Stimulated activated CD4-positive, alpha-beta T cell treated with anti-CD3 and anti-CD28 coated beads, TNF-alpha, amount 100 ng/mL, for 48 hours (primary cell): ENCODE measurements at regions not wholly inside any gene's neighbourhood (a gene's known extent, or its start where the extent isn't known, plus 50 kb on each side); places are given as distances from the start of the nearest gene placed in this dataset.
"Not testable (repeated sequence)": the region's sequence is repeated elsewhere in the genome, so short reads cannot be mapped to it uniquely, and the experiment has no call there.

Experiments
- DNase-seq, 3 donors: peaks; one replicate each; pipeline ENCODE4 v3.0.0-alpha.2; 2020; ENCODE audit warnings: low read depth in 3 of 3

DNA sequence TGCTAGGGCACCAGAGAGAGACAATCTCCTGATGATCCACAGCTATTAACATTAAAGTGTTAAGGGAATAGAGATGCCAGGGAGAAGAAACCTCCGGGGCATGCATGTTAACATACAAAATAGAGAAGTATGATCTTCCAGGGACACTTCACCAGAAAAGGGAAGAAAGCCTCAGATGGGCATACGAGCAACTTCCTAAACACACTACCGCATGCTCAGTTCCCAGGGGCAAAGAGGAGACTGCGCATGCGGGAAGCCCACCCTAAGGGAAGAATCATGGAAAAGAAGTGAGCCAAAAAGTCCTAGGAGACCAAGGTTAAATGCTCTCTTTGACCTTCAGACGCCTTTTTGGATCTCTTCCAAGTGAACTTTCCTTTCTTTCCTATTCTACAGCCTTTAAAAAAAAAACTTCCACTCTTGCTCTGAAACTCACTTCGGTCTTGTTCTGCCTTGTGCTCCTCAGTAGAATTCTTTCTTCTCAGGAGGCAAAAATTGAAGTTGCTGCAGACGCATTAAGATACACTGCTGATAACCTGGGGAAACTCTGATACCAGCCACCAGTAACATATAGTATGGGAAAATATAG is 1211.3 kb downstream of the REEP3 start:
- DNase-seq = no peak

DNA sequence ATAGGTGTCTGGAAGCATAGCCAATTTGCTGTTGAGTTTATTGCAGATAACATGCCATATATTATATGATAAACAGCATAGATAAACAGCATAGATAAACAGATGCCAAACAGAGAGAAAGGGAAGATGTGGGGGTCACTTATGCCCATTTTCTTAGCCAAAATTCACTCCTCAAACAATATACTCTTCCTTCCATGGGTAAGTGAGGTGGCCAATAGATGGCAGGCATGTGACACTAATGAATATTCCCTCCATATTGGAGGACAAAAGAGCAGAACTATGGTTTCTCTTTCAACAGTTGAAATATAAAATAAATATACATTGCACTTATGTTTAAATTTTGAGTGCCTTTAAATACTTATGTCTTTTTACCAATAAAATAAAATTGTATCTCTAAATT is 1212.8 kb downstream of the REEP3 start:
- no peak for DNase-seq

DNA sequence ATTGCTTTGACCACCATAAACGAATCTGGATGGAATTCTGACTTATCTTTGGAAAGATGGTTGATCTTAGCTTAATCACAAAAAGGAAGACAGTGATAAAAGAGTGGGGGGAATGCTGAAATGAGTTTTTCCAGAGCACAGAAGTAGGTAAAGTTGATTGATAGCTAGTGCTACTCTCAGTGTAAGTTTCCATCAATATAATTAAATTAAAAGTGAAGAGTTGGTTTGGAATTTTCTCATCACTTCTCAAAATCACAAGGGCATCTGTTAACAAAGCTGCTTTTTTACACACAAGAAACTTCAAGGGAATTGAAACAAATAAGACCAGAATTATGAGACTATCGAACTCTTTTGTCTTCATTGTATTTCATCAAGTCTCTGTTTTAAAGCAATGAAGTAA is 1217.3 kb downstream of the REEP3 start:
- no peak for DNase-seq

DNA sequence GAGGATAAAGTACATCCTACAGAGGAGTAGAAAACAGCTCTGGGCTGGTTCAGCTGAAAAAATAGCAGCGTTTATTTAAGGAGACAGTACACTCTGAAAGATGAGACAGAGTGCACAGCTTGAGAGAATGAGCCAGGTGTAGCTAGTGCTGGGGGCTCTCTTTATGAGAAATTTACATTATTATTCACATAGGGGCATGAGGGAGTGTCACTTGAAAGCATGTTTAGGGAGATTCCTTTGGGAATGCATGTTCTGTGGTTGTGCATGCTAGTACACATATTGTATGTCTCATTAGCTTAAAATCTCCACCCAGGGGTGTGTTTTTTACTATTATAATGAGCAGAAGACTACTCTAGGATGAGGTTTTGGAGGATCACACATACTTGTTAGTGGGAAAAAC is 1224.4 kb downstream of the REEP3 start:
- no peak for DNase-seq

DNA sequence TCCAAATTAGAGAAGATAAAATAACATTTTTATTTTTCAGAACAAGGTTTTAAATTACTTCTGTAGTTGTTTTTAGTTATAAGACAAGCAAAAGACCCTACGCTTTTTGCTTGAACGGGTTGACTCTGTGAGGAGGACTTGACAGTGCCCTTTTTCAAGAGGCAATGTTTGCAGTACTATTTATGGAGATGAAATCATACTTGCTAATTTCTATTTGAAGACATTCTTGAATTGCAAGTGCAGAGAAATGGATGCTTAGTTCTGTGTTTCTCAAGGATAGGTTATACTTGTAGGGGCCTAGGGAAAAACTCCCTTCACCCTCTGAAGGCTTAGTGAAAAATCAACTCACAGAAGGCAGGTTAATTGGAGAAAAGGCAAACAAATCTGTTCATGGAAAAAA is 1229.5 kb downstream of the REEP3 start:
- DNase-seq = no peak

DNA sequence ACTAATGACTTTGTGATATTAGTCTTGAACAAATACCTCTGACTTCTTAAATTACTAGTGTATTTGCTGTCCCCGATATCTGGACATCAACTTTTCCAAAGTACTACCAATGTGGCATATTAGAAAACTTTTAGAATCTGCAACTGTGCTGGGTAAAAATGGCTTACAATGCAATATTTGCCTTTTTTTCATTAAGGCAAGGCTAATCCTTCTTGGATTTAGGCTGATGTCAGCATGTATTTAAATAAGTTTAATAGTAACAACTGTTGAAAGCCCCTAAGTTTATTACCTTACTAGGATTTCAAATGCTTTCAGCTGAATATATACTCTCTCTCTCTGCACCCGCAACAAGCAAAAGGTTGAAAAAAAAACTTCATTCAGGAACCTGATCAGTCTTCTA is 1232.3 kb downstream of the REEP3 start:
- no peak for DNase-seq

DNA sequence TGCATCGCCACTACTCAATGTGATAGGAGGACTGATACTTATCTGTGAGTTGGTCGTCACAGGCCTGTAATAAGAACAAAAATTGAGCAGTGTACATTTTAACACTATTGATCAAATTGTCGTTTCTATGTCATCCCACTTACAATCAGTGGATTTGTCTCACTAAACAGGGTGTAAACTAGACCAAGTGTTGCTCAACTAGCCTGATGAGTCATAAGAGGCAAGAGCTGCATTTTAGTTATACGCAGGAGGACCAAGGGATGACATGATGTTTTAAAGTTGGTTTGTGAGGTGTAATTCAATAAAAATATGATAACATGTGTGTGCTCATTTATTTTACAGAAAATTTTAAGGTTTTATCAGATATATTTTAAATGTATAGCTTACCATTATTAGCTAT is 1239.2 kb downstream of the REEP3 start:
- DNase-seq = no peak

DNA sequence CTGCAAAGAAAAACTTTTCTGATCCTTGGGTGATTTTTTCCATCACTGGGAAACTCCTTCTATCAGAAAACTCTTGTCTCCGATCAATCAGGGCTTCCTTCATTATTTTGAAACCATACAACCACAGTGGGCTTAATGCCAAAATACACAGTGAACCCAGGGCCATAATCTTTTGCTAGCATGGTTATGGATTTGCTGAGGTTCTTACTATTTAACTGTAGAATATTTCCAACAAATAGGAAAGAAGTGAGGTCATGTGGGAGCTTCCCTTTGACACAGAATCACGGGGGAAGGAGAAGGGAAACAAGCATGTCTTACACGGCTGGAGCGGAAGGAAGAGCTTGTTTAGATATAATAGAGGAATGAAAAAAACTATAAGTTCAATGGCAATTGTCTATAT is 1241.7 kb downstream of the REEP3 start:
- no peak for DNase-seq

DNA sequence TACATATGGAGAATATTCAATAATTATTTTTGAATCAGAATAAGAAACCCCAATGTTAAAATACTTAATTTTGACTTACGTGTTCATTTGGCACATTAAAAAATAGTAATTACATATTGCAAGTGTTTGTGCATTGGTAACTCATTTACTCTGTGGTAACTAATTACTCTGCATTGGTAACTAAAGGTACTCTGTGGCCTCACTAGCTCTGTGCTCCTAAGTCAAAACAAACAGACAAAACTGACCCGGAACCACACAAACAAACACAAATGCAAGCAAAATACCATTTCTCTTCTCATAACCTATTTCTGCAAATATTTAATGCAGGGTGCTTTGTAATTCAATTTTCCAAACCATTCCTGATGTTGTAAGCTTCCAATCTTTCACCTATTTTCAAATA is 1244.3 kb downstream of the REEP3 start:
- DNase-seq = no peak

DNA sequence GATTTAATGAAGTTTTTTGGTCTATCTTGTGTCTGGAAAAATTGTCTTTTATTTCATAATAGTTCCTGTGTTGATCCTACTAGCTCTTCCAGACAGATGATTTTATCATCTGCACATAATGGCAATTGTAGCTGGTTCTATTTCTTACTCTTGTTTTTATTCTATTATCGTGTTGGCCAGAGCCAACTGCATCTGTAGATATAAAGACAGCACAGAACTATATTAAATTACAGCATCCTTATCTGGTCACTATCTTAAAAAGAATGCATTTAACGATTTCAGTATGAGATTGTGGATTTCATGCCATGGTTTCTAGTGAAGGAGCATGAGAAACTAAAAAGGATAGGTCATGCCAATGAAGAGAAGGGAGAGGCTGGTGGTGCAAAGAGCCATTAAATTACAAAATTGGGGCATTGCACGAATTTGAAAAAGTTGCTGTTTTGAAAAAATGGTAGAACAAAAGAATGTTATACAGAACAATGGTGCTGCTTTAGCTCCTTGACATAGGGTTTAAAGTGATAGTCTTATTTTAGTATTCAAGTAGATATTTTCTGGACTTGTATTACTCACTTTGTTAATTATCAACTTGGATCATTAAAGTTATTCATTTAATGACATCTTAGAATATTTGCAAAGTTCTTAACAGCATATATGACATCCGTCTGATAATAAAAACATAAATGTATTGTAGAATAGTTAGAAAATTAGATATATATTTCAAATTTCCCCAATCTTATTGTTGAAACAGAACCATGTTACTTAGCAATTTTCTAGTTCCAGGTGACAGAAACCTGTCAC is 1250.3 kb downstream of the REEP3 start:
- DNase-seq = no peak

DNA sequence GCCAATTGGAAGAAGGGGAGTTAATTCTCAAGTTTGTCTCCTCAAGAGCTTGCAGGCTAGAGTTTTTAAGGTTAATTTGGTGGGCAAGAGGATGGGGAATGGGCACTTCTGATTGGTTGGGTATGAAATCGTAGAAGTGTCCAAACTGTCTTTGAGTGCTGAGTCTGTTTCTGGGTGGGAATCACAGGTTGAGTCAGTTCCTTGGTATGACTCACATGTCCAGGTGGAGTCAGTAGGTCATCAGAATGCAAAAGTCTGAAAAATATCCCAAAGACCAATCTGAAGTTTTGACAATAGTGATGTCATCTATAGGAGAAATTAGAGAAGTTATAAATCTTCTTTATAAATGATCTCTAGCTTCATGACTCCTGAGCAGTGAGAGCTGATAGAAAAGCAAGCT is 1252.2 kb downstream of the REEP3 start:
- no peak for DNase-seq

DNA sequence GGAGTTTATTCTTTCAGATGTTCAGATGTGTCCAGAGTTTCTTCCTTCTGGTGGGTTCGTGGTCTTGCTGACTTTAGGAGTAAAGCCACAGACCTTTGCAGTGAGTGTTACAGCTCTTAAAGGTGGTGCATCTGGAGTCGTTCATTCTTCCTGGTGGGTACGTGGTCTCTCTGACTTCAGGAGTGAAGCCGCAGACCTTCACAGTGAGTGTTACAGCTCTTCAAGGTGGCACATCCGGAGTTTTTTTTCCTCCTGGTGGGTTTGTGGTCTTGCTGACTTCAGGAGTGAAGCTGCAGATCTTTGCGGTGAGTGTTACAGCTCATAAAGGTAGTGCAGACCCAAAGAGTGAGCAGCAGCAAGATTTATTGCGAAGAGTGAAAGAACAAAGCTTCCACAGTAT is 1263.2 kb downstream of the REEP3 start:
- DNase-seq = not testable (repeated sequence)

DNA sequence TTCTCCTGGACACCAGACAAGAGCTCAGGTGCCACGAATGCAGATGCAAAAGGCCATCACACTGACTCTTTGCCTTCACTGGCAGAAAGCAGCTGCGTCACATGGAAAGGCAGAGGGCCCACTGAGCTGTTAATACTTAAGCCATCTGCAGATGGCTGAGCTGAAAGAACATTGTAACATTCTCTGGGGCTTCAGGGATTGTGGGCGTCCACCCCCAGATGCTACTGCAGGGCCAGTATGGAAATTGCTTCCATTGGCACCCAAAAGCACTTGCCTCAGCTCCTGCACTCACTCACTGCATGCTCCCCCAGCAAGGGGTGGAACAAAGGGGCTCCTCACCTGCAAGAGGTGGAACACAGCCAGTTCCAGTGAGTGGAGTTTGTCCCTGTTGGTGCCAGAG is 1264.6 kb downstream of the REEP3 start:
- no peak for DNase-seq

DNA sequence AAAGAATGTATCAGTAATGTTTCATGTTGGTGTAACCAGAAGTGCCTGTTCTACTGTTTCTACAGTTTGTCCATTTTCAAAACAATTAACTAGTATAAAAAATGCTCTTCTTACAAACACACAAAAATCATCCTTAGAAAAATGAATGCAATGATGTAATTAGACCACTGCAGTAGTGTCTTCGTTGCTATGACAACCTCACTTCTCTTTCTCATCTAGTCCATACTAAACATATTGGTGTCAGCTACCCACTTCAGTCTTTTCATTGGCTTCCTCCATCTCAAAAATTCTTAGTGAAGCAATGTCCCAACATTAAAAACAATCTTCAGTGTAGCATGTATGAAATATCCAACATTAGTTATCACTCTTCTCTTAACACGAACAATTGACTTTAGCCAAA is 1265.8 kb downstream of the REEP3 start:
- DNase-seq = no peak

DNA sequence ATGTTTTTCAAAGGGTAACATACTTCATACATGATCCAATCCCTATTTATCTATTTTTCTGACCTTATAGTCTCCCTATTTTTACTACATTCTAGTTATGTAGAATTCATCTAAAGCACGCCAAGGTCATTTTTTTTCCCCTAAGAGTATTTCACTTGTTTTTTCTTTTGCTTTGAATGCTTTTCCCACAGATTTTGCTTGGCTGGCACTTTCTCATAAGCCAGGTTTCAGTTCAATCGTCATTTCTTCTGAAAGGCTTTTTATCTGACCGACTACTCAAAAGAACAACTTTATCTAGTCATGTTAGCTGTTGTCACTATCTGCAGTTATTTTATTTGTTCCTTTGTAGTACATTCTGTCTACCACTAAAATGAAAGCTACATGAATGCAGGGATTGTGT is 1274.6 kb downstream of the REEP3 start:
- no peak for DNase-seq

DNA sequence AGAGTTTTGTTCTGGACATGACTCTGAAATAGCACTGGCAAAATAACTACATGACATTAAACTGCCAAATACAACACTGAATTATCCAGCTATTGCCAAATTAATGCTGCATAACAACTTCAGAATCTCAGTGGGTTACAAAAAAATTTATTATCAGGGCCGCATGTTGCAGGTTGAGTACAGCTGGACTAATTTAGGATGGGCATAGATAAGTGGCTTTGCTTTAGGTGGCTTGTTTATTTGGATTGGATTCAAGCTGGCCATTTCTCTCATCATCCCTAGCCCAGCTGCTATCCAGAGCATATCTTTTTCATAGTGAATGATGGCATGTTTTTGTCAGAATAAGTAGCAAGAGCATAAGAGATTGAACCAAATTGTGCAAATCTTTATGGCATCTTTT is 1277.1 kb downstream of the REEP3 start:
- no peak for DNase-seq

DNA sequence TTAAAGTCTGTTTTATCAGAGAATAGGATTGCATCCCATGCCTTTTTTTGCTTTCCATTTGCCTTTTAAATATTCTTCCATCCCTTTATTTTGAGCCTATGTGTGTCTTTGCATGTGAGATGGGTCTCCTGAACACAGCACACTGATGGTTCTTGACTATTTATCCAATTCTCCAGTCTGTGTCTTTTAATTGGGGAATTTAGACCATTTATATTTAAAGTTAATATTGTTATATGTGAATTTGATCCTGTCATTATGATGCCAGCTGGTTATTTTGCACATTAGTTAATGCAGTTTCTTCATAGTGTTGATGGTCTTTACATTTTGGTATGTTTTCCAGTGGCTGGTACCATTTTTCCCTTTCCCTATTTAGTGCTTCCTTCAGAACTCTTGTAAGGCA is 1287.0 kb downstream of the REEP3 start:
- DNase-seq = not testable (repeated sequence)

DNA sequence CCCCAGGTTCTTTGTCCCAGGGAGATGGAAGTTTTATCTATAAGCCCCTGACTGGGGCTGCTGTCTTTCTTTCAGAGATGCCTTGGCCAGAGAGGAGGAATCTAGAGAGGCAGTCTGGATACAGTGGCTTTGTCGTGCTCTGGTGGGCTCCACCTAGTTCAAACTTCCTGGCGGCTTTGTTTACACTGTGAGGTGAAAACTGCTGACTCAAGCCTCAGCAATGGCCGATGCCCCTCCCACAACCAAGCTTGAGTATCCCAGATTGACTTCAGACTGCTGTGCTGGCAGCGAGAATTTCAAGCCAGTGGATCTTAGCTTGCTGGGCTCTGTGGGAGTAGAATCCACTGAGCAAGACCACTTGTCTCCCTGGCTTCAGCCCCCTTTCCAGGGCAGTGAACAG is 1288.8 kb downstream of the REEP3 start:
- not testable (repeated sequence) for DNase-seq

DNA sequence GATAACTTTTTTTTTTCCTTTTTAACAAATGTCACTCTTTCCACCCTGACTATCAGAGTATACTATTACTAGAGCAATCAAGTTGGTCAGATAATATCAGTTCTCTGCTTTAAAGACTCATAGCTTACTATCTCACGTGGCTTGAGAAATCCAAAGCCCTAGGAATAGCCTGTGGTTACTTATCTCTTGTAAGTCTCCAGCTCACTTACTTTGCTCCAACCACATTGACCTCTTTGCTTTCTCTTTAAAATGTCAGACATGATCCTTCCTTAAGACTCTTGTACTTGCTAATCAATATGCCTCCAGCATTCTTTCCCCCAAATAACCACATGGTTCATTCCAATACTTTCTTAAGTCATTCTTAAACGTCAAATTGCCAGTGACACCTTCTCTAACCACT is 1292.2 kb downstream of the REEP3 start:
- no peak for DNase-seq

DNA sequence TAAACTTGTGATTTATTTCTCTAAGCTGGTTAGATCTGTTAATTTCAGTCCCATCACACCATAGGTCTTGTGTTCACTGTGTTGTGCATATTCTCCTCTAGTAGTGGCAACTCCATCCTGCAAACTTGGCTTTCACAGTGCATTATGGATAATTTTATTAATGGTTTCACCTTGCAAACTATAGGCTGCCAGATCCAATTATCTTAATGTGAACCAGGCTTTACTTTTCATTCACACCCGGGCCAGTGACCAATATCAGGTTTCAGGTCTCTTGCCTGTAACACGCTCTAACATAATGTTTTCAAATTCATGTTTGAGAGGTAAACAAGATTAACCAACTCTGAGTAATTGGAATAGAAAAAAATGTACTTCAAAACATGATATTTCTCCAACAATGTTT is 1293.0 kb downstream of the REEP3 start:
- no peak for DNase-seq

DNA sequence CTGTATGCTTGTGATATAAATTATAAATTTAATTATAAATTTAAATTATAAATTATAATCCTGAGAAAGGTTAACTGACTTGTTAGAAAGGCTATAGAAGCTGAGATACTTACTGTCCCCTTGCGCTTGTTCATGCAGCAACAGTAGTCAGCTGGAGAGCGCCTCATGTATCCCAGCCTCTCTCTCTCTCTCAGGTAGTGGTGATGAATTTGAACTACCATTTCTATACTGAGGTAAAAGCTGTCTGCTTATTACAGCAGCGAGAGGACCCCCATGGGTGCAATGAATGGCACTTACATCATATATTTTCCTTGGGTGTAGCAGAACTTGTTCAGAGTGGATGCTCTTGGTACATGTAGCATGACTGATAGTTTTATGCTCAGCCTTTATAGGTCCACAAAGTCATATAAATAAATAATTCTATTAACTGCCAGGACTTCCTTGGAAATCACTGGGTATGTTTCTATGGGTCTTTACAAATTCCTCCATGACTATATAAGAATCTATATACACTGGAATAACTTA is 1308.7 kb downstream of the REEP3 start:
- DNase-seq = no peak

DNA sequence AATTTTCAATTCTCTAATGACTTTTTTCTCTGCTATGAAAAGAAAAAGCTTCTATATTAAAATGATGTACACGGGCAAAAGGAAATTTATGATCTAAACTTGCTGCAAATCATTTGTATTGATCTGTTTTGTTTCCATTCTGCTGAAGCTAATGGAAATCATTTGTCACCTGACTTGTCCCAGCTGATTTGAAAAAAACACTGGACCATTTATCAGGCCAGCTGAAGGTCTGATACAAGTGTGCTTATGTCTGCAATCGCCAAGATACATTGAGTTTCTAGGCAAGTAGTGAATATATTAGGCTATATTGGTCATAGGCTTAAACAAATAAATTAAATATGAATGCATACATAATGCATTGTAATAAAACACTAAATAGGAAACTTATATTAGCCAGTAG is 1309.7 kb downstream of the REEP3 start:
- DNase-seq = no peak

DNA sequence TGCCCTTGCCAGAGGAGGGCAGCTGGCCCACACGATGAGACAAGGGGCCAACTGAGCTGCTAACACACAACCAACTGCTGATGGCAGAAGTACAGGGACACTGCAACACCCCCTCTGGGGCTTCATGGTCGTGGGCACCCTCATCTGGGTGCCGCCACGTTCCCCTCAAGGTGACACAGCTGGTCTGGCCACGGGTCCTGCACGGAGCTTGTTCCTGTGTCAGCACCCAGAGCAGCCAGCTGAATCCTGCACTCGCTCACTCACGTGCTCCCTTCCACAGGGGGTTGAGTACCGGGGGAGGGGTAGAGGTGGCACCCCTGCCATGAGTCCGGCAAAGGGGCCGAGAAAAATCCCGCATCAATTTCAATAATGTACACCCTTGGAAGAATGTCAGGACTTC is 1319.1 kb downstream of the REEP3 start:
- no peak for DNase-seq

DNA sequence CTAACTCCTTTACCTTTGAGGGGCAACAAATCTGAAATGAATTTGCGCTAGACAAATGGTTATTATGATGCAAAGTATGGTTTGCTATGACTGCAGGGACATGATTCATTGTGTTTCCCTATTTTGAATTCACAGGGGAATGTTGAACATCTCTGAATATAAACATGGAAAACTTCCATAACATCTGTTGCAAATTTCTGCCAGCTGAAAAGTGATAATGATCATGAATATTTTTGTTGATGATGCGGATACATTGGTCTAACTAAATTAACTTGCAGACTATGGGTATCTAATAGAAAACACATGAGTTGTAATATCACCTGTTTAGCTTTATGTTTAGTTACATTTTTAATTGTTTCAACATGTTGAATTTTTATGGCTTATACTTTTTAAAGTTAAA is 1325.5 kb downstream of the REEP3 start:
- DNase-seq = no peak
